ENCODE measurements at regions not wholly inside any gene's neighbourhood (a gene's known extent, or its start where the extent isn't known, plus 50 kb on each side); places are given as distances from the start of the nearest gene placed in this dataset.

DNA sequence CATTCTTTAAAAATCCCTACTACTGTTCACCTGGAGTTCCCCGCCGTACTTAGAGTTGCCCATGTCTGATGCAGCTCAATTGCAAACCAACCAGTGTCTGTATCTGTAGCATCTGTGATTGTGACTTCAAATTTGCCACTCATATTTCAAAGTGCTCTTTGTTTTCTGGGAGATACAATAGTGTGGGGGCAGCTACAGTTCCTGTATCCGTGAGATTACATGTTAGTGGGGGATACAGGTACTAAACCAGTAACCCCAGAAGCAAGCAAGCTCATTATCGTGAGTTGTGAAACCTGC is 140.9 kb downstream of the ANKRD60 start:
- DNase-seq = no peak

DNA sequence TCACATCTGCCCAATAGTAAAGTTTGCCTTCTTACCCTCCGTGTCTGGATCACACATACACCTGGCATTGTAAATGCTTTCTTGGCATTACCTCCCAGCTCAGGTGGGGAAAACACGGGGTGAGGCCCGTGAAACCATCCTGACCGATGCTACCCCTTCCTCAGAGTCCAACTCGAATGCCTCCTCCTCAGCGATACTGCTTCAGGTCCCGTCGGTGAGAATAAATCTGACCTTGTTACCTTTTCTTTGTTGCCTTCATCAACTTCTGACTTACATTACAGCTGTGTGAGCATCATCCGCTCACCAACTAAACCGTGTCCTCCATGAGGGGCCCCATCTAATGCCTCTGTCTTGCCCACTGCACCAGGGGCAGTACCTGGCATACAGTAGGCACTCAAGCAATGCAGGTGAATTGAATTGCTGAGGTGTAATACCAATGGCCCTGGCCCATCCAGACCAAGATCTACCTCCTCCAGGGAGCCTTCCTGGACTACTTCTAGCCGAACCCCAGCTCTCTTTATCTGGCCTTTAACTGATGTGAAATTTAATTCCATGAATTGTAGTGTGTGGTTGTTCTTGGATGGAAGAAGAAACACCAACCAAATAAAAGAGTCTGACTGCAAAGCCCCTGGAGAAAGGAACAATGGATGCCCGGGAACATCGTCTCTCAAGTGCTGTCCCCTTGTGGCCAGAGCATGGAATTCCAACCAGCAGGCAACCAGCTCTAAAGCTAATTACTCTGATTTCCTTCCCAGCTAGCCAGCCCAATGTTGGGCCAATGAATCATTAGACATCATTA is 141.5 kb downstream of the ANKRD60 start:
- no peak for DNase-seq

DNA sequence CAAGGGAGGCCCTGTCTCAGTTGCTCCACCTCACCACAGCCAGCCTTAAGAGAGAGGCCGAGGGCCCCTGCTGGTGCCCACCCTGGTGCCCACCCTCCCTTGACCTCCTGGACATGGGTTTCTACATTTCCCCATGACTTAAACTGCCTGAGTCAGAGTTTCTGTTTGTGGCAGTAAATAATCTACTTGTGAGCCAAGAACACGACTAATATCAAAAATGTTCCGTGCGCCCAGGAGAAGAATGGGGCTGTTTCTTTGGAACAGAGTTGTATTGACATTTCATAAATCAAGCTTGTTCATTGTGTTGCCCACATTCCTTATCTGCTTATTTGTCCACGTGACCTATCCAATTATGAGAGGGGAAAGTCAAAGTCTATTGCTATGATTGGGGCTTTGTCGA is 143.5 kb downstream of the ANKRD60 start:
- no peak for DNase-seq

DNA sequence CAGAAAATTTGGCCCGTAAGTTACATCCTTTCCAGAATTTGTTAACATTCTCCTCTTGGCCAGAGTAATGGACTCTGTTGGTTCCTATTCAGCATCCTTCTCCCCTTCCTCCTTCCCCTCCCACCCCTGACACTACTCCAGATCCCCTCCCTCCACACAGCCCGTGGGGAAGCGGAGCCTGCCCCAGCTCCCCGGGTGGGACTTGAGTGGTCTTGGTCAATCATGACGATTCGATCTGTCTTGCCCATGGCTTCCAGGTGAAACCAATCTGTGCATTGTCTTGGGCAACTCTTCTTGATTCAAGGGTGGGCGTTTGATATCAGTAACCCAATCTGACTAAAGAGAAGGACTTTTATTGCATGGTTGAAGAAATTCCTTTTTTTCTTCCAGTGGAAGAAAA is 143.9 kb downstream of the ANKRD60 start:
- DNase-seq = no peak

DNA sequence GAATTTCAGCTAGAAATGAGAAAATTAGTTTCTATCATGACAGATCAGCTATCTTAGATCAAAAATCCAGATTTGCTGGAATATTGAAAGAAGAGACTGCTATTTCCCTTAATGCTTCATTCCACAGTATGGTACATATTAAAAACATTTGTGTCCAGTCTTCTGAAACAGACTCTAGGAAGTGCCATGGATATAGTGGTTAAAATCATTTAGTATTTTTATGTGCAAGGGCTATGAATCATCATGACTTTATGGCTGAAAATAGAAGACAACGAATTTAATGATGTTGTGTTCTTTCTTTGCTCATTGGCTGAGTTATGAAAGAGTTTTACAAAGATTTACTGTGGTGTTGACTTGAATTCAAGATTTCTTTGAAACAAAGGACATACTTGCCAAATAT is 146.6 kb downstream of the ANKRD60 start:
- no peak for DNase-seq

DNA sequence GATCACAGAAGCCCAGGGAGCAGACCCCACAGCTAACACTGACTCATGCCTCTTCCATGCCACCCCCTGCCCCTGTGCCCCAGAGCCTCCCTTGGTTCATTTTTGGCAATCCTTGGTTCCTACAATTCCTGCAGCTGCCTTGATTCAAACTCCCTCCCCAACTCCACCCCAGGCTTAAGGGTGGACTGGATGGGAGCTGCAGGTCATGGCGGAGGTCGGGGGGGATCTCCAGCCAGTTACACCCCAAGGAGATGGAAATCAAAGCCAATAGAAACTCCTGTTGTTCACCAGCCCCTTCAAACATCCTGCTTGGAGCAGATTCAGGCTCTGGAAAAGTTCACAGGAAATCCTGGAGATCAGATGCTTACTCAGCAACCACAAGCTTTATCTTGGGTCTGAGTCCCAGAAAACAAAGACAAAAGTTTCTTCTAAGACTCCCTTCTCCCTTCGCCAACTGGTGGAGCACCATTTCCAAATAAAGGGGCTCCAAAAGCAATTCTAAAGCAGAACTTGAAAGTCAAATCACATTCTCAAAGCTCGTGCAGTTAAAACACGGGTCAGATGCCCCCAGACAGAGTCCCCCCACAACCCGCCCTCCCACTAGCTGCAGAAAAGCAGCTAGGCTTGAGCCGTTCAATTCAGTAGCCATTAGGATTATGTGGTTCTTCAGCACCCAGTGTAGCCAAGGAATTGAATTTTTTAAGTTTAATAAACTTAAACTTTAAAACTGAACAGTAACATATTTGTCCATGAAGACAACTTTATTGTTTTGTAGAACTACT is 149.5 kb downstream of the ANKRD60 start:
- DNase-seq = no peak

DNA sequence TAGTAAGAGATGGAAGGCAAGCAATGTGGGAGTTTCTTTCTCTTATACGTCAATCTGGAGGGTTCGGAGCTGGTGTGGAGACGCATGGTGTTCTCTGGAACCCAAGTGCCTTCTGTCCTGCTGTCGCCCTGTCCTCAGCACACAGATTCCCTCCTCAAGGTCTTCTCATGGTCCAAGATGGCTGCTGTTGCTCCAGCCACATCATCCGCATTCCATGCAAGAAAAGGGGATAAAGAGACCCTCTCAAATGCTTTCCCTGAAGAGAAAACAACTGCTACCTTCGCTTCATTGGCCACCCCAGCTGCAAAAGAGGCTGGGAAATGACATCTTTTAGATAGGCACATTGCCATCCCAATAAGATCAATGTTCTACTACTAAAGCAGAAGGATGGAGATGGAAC is 151.2 kb downstream of the ANKRD60 start:
- DNase-seq = no peak

DNA sequence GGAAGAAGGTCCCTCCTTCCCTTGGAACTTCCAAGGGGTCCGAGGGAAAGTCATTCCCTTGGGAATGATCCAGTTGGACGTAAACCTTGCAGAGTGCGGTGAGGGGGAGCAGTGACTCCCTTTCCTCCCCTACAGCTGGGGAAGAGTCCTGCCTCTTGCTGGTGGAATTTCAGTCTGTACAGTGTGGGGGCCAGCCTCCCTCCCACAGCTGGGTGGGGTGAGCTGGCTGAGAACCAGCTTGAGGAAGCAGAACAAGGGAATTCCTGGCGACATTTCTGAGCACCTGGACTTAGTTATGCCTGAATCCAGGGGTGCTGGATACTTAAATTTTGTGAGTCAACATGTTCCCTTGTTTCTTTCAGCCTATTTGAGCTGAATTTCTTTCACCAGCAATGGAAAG is 152.0 kb downstream of the ANKRD60 start:
- no peak for DNase-seq

DNA sequence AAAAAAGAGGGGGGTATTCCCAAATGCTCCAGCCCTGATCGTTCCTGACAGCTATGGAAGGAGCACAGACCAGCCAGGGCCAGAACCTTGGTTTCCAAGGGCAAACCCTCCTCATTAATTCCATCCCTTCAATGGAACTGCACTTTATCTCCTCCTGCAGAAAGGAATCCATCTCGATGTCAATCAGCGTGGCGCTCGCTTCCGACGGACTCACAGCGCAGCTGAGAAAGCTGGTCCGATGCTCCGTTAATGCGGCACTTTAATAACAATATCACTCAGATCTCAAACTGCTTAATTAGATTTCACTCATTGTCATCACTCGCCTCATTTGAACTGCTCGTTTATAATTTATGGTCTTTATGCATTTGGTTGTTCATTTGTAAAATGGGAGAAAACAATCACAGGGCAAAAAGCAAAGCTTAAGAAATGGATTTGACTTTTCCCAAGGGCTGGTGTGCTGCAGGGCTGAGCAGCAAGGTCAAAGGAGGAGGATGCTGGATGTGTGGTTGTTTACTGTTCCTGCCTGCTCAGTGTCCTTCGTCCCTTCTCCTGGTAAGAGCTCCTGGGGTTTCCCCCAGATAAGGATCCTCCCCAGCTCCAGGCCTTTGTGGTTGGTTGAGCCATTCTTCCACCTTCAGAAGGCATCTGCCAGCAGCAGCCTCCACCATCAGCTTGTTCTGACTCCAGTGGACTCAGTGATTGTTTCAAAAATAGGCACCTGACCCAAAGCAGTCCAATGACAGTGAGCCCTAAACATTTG is 152.7 kb downstream of the ANKRD60 start:
- DNase-seq = no peak

DNA sequence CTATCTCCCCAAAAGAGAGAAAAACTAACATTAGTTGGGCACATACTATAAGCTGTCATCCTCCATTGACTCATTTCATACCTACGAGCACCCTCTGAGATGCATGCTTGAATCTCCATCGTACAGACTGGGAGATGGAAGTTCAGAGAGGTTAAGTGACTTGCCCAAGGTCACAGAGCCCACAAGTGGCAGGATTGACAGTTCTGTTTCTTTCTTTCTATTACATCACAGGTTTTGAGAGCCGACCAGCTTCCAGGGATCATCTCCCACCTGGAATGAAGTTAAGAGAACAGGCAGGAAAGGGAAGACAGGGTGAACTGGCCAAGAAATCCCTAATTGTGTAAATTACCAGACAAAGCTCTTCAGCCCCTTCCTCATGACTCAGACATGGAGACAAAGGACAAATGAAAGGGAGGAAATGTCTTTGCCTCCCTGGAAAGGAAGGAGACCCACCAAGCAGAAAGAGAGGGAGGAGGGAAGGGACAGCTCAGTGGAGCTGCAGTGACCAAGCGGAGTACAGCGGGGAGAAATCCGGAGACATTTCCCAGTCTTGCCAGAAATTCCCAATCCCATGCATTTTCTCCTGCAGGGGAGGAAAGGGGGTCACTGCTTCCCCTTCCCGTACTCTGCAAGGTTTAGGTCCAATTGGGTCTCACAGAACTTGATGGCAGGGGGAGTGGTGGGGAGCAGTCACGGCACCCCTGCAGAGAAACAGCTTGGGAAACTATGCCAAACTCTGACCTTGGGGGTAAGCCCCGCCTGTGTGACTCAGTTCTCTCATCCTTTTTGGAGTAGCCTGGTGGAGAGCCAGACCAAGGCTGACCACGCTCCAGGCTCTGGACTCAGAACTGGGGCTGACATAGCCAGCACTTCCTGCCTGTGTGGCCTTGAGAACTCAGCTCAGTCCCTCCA is 154.3 kb downstream of the ANKRD60 start:
- DNase-seq = no peak

DNA sequence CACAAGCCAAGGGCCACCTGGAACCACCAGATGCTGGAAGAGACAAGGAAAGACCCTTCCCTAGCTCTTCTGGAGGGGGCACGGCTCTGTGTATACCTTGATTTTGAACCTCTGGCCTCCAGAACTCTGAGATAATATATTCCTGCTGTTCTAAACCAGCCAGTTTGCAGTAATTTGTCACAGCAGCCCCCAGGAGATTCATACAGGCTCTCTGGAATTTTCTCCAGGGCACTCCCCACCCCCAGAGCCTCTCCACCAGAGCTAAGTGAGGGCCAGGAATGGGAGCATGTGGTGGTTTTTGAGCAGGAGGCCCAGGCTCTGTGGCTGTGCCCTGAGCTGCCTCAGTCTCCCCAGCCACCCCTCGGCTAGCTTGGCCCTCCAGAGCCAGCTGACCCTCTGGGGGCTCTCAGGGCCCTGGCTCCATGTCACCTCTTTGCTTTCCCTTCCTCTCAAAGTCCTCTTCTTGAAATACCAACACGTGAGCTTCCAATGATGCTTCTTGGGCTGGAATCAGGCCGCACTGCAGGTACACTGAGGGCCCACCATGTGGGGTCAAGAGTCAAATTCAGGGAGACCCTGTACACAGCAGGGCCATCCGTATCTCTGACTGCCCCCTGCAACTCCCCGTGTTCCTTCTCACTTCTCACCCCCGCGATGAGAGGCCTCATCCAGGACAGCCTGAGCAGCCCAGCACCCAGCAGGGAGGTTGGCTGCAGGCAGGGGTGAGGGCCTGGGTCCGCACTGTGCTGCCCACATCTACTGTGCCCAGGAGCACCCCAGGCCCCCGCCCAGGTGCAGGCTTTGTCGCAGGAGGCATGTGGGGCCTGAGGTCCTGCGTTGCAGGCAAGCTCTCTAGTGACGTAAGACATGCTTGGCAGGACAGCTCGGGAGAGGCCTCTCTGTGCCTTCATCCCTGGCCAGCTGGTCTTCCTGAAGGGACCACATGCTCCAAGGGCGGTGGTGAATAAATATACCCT is 155.5 kb downstream of the ANKRD60 start:
- no peak for DNase-seq

DNA sequence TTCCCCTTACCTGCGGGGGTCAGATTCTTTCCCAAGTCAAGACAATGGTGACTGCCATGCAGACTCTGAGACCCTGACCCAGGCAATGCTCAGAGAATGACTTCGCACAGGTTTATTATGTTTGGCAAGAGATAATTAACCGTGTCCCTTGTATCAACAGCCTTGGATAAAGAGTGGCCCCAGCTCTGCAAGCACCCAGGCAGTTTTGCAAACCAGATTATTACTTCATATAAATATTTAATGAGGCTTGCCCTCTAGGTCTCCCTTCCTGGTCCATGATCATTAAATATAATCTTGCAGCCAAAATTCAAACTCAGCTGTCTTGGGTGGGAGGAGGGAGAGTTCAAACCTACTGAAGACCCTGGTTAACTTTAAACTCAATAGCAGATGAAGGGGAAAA is 156.5 kb downstream of the ANKRD60 start:
- no peak for DNase-seq

DNA sequence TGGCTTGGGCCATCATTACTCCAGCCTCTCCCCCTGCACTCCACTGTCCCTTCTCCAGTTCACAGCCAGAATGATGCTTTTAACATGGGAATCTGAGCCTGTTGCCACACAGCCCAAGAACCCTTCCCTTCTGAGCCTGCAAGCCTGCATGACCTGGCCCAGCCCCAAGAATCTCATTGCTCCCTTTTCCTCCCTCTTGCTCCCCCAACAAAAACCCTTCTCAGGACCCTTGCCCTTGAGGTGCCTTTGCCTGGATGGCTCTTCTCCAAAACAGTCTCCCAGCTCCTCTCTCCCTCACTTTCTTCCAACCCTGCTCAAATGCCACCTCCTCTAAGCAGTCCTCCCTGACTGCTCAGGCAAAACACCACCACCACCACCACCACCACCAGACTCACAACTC is 157.2 kb downstream of the ANKRD60 start:
- DNase-seq = no peak

DNA sequence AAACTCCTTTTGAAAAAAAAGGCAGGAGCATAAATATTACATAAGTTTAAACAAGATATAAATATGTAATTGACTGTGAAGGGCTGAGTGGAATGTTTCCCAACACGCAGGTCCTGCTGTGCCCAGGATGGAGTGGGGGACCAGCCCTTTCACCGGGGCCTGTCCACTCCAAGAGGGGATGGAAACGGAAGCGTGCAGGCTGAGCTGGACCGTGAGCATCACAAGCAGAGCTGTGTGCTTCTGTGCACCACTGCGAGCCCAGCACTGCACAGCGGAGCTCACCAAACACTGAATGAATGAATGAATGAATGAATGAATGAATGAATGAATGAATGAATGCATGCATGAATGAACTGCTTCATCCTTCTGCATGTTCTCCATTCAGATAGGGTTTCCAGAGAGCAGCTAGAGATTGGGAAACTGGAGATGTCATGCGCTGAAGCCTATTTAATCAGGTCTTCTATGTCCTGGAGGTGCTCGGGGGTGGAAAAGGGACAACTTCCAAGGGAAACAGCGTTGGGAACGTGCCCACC is 157.7 kb downstream of the ANKRD60 start:
- DNase-seq = no peak

DNA sequence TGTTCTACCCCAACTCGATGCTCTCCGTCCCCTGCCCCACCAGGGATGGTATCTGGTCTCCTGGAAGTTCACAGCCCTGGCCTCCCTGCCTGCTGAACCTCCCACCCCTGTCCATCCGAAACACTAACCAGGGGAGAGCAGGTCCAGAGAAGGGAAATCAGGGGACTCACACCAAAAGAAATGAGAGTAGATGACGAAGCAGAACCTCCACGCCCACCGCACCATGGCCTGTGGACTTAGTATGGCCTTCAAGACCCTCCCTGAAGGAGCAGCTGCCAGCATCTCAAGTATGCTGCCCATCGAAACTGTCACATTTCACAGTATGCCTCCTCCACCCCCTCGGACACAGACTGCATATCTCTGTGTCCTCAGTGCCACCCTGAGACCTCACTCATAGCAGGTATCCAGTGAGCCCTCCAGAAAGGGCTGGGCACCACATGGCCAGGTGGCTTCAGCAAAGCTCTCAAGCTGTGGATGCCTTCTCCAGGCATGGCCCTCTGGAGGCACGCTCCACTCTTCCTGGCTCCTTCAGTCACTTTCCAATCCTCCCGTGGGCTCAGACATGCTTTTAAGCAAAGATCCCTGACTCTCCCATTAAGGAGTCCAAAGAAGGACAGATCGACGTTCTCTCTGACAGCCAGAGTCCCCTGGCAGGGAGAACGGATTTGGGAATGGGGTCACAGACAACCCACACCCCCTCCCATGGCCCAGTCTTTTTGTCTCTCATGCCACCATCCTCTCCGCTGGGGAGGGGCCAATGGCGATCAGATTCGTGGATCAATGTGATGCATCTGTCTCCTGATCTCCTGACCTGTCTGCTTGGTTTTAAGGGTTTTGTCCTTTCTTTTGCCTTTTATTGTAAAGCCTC is 158.4 kb downstream of the ANKRD60 start:
- no peak for DNase-seq

DNA sequence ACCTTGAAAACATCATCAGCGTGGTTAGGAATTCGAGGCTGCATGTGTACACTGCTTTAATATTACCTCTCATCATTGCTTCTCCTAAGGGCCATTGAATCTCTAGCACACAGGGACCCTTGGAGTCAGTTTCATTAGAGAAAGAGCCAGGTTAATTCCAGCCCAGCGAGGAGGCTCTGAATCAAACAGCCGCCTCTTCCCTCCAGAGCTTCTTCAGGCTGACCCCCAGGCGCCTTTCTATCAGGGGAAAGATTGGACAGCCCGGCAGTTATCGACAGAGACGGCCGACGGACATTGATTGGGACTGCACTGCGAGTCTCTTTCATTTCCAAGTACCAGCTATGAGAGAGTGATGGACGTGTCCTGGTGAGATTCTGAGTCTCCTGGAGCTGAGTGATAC is 159.2 kb downstream of the ANKRD60 start:
- no peak for DNase-seq

DNA sequence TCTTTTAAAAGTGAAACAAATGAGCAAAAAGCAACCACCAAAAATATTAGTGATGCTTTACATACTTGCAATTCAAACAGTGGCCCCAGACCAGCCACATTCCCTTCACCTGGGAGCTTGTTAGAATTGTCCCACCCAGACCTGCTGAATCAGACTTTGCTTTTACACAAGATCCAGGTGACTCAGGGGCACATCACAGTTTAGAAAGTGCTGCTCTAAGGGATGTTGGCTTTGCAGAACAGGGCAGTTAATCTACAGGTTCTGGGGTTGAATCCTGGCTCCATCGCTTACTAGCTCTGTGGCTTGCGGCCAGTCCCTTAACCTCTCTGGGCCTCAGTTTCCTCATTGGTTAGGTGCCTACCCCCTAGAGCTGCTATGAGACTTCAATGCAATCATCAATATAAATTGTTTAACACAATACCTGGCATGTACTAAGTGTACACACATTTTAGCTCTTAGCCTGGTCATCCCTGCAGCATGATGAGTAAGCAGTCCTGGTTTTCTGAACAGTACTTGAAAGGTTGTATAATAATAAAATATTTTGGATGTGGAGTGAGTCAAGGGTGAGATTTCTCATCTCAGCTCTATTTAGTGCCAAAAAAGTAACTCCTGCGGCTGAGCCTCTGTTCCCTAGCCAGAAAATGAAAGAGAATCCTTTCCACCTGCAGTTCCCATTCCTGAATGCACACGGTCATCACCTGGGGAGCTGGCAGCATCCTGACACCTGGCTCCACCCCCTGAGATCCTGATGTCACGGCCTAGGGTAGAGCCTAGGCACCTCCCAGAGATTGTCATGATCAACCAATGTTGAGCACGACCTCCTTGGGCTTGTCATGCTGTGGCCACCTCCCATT is 162.7 kb downstream of the ANKRD60 start:
- no peak for DNase-seq

DNA sequence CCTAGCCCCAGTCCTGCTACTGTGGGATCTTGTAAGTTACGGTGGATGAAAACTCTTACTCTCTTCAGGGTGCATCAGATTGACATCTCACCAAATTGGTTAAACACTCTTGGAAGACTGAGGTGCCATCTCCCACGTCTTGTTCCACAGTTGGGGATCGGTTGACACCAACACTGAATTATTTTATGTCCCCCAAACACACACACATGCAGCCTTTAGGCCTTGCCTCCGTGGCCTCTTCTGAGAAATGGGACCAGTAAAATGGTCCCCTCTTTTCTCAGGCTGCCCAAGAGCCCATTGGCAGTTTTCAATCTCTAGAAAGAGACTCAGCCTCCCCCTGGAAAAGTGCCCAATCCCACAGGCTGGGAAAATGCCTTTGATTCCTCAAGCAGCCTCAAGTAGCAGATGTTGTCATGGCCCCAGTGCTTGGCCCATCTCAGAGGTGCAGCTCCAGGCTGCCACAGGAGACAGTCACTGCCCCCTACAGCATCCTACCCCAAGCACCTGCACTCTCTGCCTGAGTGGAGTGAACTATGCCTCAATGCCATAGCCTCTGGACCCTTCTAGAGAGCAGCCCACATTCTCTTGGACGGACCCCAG is 163.9 kb downstream of the ANKRD60 start:
- no peak for DNase-seq

DNA sequence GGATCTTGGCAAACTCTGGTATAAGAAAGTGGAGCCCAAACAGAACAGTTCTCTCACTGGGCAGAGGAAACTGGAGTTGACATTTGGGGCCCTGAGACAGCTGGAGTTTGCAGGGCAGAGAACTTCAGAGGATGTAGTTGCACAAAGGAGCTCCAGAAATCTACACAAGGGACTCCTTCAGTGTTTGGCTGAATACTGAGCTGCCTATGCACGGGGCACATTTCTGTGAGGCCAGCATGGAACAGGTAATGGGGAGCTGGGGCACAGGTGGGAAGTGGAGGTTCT is 169.3 kb downstream of the ANKRD60 start:
- DNase-seq = no peak
